NCI-H1092 (cell line): ENCODE measurements at regions not wholly inside any gene's neighbourhood (a gene's known extent, or its start where the extent isn't known, plus 50 kb on each side); places are given as distances from the start of the nearest gene placed in this dataset.
"Not testable (repeated sequence)": the region's sequence is repeated elsewhere in the genome, so short reads cannot be mapped to it uniquely, and the experiment has no call there.

Source experiments
- DNase-seq: peaks from one replicate; lab custom pipeline; 2025; lab: John Stamatoyannopoulos, UW

GRCh38 chr5:101036778-101037177 lies 133.7 kb upstream of the ST8SIA4 start:
- no peak for DNase-seq

- DNase-seq = no peak
Measured at GRCh38 chr5:101035425-101035824, 132.3 kb upstream of the ST8SIA4 start.

- no peak for DNase-seq
Measured at GRCh38 chr5:101024299-101024698, 121.2 kb upstream of the ST8SIA4 start.

- no peak for DNase-seq
Measured at GRCh38 chr5:101018299-101018698, 115.2 kb upstream of the ST8SIA4 start.

- no peak for DNase-seq
Measured at GRCh38 chr5:101012880-101013279, 109.8 kb upstream of the ST8SIA4 start.

- no peak for DNase-seq
Measured at GRCh38 chr5:101009758-101010519, 106.9 kb upstream of the ST8SIA4 start.

- DNase-seq = no peak
Measured at GRCh38 chr5:100992354-100992753, 89.3 kb upstream of the ST8SIA4 start.

- not testable (repeated sequence) for DNase-seq
Measured at GRCh38 chr5:100983601-100984000, 80.5 kb upstream of the ST8SIA4 start.

- no peak for DNase-seq
Measured at GRCh38 chr5:100974082-100974481, 71.0 kb upstream of the ST8SIA4 start.

GRCh38 chr5:100970646-100971255 lies 67.7 kb upstream of the ST8SIA4 start:
- DNase-seq = no peak

GRCh38 chr5:100965291-100965690 lies 62.2 kb upstream of the ST8SIA4 start:
- no peak for DNase-seq
